ENCODE measurements at regions not wholly inside any gene's neighbourhood (a gene's known extent, or its start where the extent isn't known, plus 50 kb on each side); places are given as distances from the start of the nearest gene placed in this dataset.

GRCh38 chr3:28114893-28115292, 126.5 kb upstream of the CMC1 start (continued):
- TF ChIP-seq AGO1 (IDR thresholded peaks at IDR 0.05; ENCODE audit: low read depth, low read length, poor library complexity, severe bottlenecking) = no peak
- TF ChIP-seq FOXP1 (IDR thresholded peaks at IDR 0.05) = no peak
- TF ChIP-seq FOXP1 (CRISPR knock-in tag; IDR thresholded peaks at IDR 0.05) = peak; percentile 81
- peak; percentile 72 for TF ChIP-seq THAP11 (CRISPR knock-in tag; IDR thresholded peaks at IDR 0.05)
- TF ChIP-seq NAIF1 (CRISPR knock-in tag; IDR thresholded peaks at IDR 0.05; ENCODE audit: borderline replicate concordance) = no peak
- no peak for TF ChIP-seq SIN3B (IDR thresholded peaks at IDR 0.05; ENCODE audit: low read length)
- TF ChIP-seq ZNF430 (CRISPR knock-in tag; IDR thresholded peaks at IDR 0.05) = peak; percentile 81; the same call in 1 of the 2 replicates
- TF ChIP-seq ZZZ3 (CRISPR knock-in tag; IDR thresholded peaks at IDR 0.05; ENCODE audit: borderline replicate concordance) = no peak; the same call in 1 of the 2 replicates
- TF ChIP-seq ZBTB7A (CRISPR knock-in tag; IDR thresholded peaks at IDR 0.05) = peak; percentile 90
- peak; percentile 37; the same call in 1 of the 2 replicates for TF ChIP-seq ZNF670 (CRISPR knock-in tag; IDR thresholded peaks at IDR 0.05; ENCODE audit: borderline replicate concordance)
- TF ChIP-seq MEIS1 (CRISPR knock-in tag; IDR thresholded peaks at IDR 0.05; ENCODE audit: borderline replicate concordance) = peak; percentile 98
- TF ChIP-seq CREB1 (IDR thresholded peaks at IDR 0.05) = no peak
- no peak for TF ChIP-seq CREB1 (CRISPR knock-in tag; IDR thresholded peaks at IDR 0.05)
- no peak for TF ChIP-seq DNMT1 (CRISPR knock-in tag; IDR thresholded peaks at IDR 0.05)
- TF ChIP-seq KDM4B (CRISPR knock-in tag; IDR thresholded peaks at IDR 0.05) = peak; percentile 84
- TF ChIP-seq MXD4 (CRISPR knock-in tag; IDR thresholded peaks at IDR 0.05) = peak; percentile 47; the same call in 1 of the 2 replicates
- no peak for TF ChIP-seq SMARCC2 (IDR thresholded peaks at IDR 0.05)
- TF ChIP-seq ZBTB21 (CRISPR knock-in tag; IDR thresholded peaks at IDR 0.05) = no peak
- TF ChIP-seq ZNF12 (CRISPR knock-in tag; IDR thresholded peaks at IDR 0.05) = peak; percentile 70; the same call in 1 of the 2 replicates
- TF ChIP-seq MIER2 (CRISPR knock-in tag; IDR thresholded peaks at IDR 0.05) = peak; percentile 82
- peak; percentile 74; the same call in 1 of the 2 replicates for TF ChIP-seq ZNF292 (CRISPR knock-in tag; IDR thresholded peaks at IDR 0.05; ENCODE audit: borderline replicate concordance, low read depth)
- TF ChIP-seq ZBTB1 (CRISPR knock-in tag; IDR thresholded peaks at IDR 0.05; ENCODE audit: borderline replicate concordance) = no peak
- no peak for TF ChIP-seq GPBP1L1 (CRISPR knock-in tag; IDR thresholded peaks at IDR 0.05)
- TF ChIP-seq HIC2 (CRISPR knock-in tag; IDR thresholded peaks at IDR 0.05; ENCODE audit: low read depth) = no peak
- no peak for TF ChIP-seq ZNF225 (CRISPR knock-in tag; IDR thresholded peaks at IDR 0.05)
- no peak for TF ChIP-seq ATF6 (CRISPR knock-in tag; conservative IDR thresholded peaks at IDR 0.05)
- no peak for TF ChIP-seq DNMT3B (CRISPR knock-in tag; conservative IDR thresholded peaks at IDR 0.05)
- TF ChIP-seq TFDP1 (CRISPR knock-in tag; IDR thresholded peaks at IDR 0.05; ENCODE audit: borderline replicate concordance) = no peak; the same call in none of the 2 replicates

All from HepG2 (cell line).